Right cardiac atrium (tissue), 5 donors: ENCODE measurements at regions not wholly inside any gene's neighbourhood (a gene's known extent, or its start where the extent isn't known, plus 50 kb on each side); places are given as distances from the start of the nearest gene placed in this dataset.

Experiments used
- ATAC-seq, 2 donors: fragments of 200-7000 bp; cut with Tn5 transposase; one replicate each; pipeline versions ENCODE4 v1.8.0 to v1.9.1; 2020; ENCODE audit warnings: moderate library complexity in 2 of 2, mild to moderate bottlenecking in 1 of 2
- DNase-seq, 3 donors: peaks; one replicate each; pipeline ENCODE4 v3.0.0-alpha.2; 2020
- H3K27ac ChIP-seq: one replicate; pipeline ENCODE4 v1.5.1; 2013; ENCODE audit warnings: mild to moderate bottlenecking, low read length, control low read depth, moderate library complexity
- H3K27me3 ChIP-seq: one replicate; pipeline ENCODE4 v1.6.1; 2013; ENCODE audit not compliant: control insufficient read depth, insufficient read depth
- H3K4me1 ChIP-seq: one replicate; pipeline ENCODE4 v1.6.1; 2013; ENCODE audit warnings: low read length; ENCODE audit not compliant: control insufficient read depth, insufficient read depth
- H3K4me3 ChIP-seq: one replicate; pipeline ENCODE4 v1.5.1; 2013; ENCODE audit warnings: low read length, control low read depth
- H3K9me3 ChIP-seq: one replicate; pipeline ENCODE4 v1.6.1; 2013; ENCODE audit warnings: low read length; ENCODE audit not compliant: control insufficient read depth
- WGBS: extraction: QIAGEN DNeasy Blood & Tissue Kit; methylation state at CpG from one replicate; pipeline ENCODE4 v1.1.7; 2013; 5-methylcytosine and 5-hydroxymethylcytosine counted together
- intact Hi-C, 4 donors: fragments of 100-400 bp; cut with DNase I; formaldehyde crosslinking; loops; one replicate each; pipeline versions ENCODE4 v1.11.0 to v1.14.0; 2022 to 2023
- donor health status: healthy with polysubstance abuse.
- donor health status: DM: no; HTN: yes; CAD: no.
- donor health status: DM: no; HTN: no; CAD: no.
- donor health status: DM: no; HTN: yes; CAD: no; lungs with severe emphysema.
- donor health status: DM: yes; HTN: yes; CAD: no.

- intact Hi-C loops, result no loop called here
- Histone ChIP-seq H3K27ac (no peak overlapping the region), H3K4me1 (no peaks in the 10 kb centered on the region), H3K4me3 (no peak overlapping the region), H3K9me3 (no peaks in the 10 kb centered on the region), H3K27me3 (no peaks in the 10 kb centered on the region)
- DNase-seq (no peak), ATAC-seq (no peak)
- WGBS, result 85% methylated on average over 9 of the region's 9 CpGs
Measured at GRCh38 chr5:159774476-159775031, 141.7 kb upstream of the ADRA1B start.

- Histone ChIP-seq H3K27me3 (no peaks in the 10 kb centered on the region), H3K4me1 (no peaks in the 10 kb centered on the region), H3K27ac (no peak overlapping the region), H3K9me3 (no peaks in the 10 kb centered on the region), H3K4me3 (no peak overlapping the region)
- 84% methylated on average over 3 of the region's 3 CpGs for WGBS
- DNase-seq (no peak), ATAC-seq (no peak)
- intact Hi-C loops, result no loop called here
Measured at GRCh38 chr5:159775890-159776289, 140.4 kb upstream of the ADRA1B start.

- no peak overlapping the region for H3K27ac ChIP-seq
- ATAC-seq (no peak), DNase-seq (no peak)
- H3K27me3 ChIP-seq, result no peaks in the 10 kb centered on the region
- WGBS, result 87% methylated on average over 9 of the region's 9 CpGs
- no peaks in the 10 kb centered on the region for H3K4me1 ChIP-seq
- H3K9me3 ChIP-seq, result no peaks in the 10 kb centered on the region
- no peak overlapping the region for H3K4me3 ChIP-seq
- intact Hi-C loops, result no loop called here
Measured at GRCh38 chr5:159777049-159777660, 139.1 kb upstream of the ADRA1B start.

GRCh38 chr5:159779481-159779880 is 136.8 kb upstream of the ADRA1B start:
- no peaks in the 10 kb centered on the region for H3K27me3 ChIP-seq
- ATAC-seq (no peak), DNase-seq (no peak)
- no peak overlapping the region for H3K4me3 ChIP-seq
- H3K4me1 ChIP-seq, result no peaks in the 10 kb centered on the region
- WGBS, result 92% methylated on average over 4 of the region's 4 CpGs
- intact Hi-C loops, result no loop called here
- H3K27ac ChIP-seq, result no peak overlapping the region
- H3K9me3 ChIP-seq, result no peaks in the 10 kb centered on the region

GRCh38 chr5:159780246-159780645 is 136.0 kb upstream of the ADRA1B start:
- 78% methylated on average over 3 of the region's 3 CpGs for WGBS
- no peak overlapping the region for H3K4me3 ChIP-seq
- intact Hi-C loops, result no loop called here
- no peak for DNase-seq
- H3K9me3 ChIP-seq, result no peaks in the 10 kb centered on the region
- no peak for ATAC-seq
- no peaks in the 10 kb centered on the region for H3K4me1 ChIP-seq
- H3K27ac ChIP-seq, result no peak overlapping the region
- no peaks in the 10 kb centered on the region for H3K27me3 ChIP-seq

GRCh38 chr5:159781626-159782157 is 134.6 kb upstream of the ADRA1B start:
- Histone ChIP-seq H3K27me3 (no peaks in the 10 kb centered on the region), H3K4me3 (no peak overlapping the region), H3K27ac (no peak overlapping the region), H3K4me1 (no peaks in the 10 kb centered on the region), H3K9me3 (no peaks in the 10 kb centered on the region)
- WGBS, result 72% methylated on average over 3 of the region's 3 CpGs
- intact Hi-C loops, result no loop called here
- DNase-seq, result no peak
- no peak for ATAC-seq

- Histone ChIP-seq H3K4me3 (no peak overlapping the region), H3K27ac (no peak overlapping the region), H3K4me1 (no peaks in the 10 kb centered on the region), H3K9me3 (no peaks in the 10 kb centered on the region), H3K27me3 (no peaks in the 10 kb centered on the region)
- WGBS, result 84% methylated on average over 9 of the region's 9 CpGs
- ATAC-seq (no peak), DNase-seq (no peak)
- intact Hi-C loops, result no loop called here
Measured at GRCh38 chr5:159782197-159782994, 133.9 kb upstream of the ADRA1B start.

GRCh38 chr5:159782995-159783300 is 133.3 kb upstream of the ADRA1B start:
- Histone ChIP-seq H3K9me3 (no peaks in the 10 kb centered on the region), H3K4me3 (no peak overlapping the region), H3K27me3 (no peaks in the 10 kb centered on the region), H3K4me1 (no peaks in the 10 kb centered on the region), H3K27ac (no peak overlapping the region)
- DNase-seq (no peak), ATAC-seq (no peak)
- WGBS, result 88% methylated on average over 2 of the region's 2 CpGs
- intact Hi-C loops, result no loop called here

GRCh38 chr5:159783726-159784247 is 132.5 kb upstream of the ADRA1B start:
- Histone ChIP-seq H3K4me3 (no peak overlapping the region), H3K9me3 (no peaks in the 10 kb centered on the region), H3K27me3 (no peaks in the 10 kb centered on the region), H3K27ac (no peak overlapping the region), H3K4me1 (no peaks in the 10 kb centered on the region)
- DNase-seq (no peak), ATAC-seq (no peak)
- 67% methylated on average over 3 of the region's 3 CpGs for WGBS
- intact Hi-C loops, result no loop called here

- H3K27ac ChIP-seq, result no peak overlapping the region
- DNase-seq (no peak), ATAC-seq (no peak)
- intact Hi-C loops, result no loop called here
- no peaks in the 10 kb centered on the region for H3K9me3 ChIP-seq
- no peak overlapping the region for H3K4me3 ChIP-seq
- H3K4me1 ChIP-seq, result no peaks in the 10 kb centered on the region
- H3K27me3 ChIP-seq, result no peaks in the 10 kb centered on the region
Measured at GRCh38 chr5:159784993-159785392, 131.3 kb upstream of the ADRA1B start.

GRCh38 chr5:159785656-159786055 is 130.6 kb upstream of the ADRA1B start:
- ATAC-seq, result no peak
- Histone ChIP-seq H3K4me3 (no peak overlapping the region), H3K9me3 (no peaks in the 10 kb centered on the region), H3K27me3 (no peaks in the 10 kb centered on the region), H3K27ac (no peak overlapping the region), H3K4me1 (no peaks in the 10 kb centered on the region)
- 53% methylated on average over 3 of the region's 3 CpGs for WGBS
- intact Hi-C loops, result no loop called here
- no peak for DNase-seq
